ENCODE measurements at regions not wholly inside any gene's neighbourhood (a gene's known extent, or its start where the extent isn't known, plus 50 kb on each side); places are given as distances from the start of the nearest gene placed in this dataset.

GRCh38 chr9:25813478-25813877 lies 135.2 kb upstream of the TUSC1 start:
- no peak for TF ChIP-seq TEAD4 (IDR thresholded peaks at IDR 0.05)
- no peak for TF ChIP-seq EGR1 (IDR thresholded peaks at IDR 0.05)
- TF ChIP-seq YY1 (IDR thresholded peaks at IDR 0.05; ENCODE audit: low read depth): no peak
- no peak for TF ChIP-seq USF1 (IDR thresholded peaks at IDR 0.05)
- no peak for TF ChIP-seq TAF1 (IDR thresholded peaks at IDR 0.05; ENCODE audit: low read depth)
- TF ChIP-seq EP300 (IDR thresholded peaks at IDR 0.05; ENCODE audit: borderline replicate concordance): no peak
- no peak for TF ChIP-seq TCF12 (IDR thresholded peaks at IDR 0.05; ENCODE audit: low read depth)
- TF ChIP-seq CEBPB (IDR thresholded peaks at IDR 0.05): no peak
- TF ChIP-seq RAD21 (IDR thresholded peaks at IDR 0.05; ENCODE audit: low read depth): no peak
- TF ChIP-seq FOXM1 (IDR thresholded peaks at IDR 0.05; ENCODE audit: borderline replicate concordance, low read depth): no peak
- TF ChIP-seq NFIC (IDR thresholded peaks at IDR 0.05): no peak
- TF ChIP-seq MAX (IDR thresholded peaks at IDR 0.05): no peak

Data from Ishikawa (cell line).